Memory B cell (primary cell): ENCODE measurements at regions not wholly inside any gene's neighbourhood (a gene's known extent, or its start where the extent isn't known, plus 50 kb on each side); places are given as distances from the start of the nearest gene placed in this dataset.
"Not testable (repeated sequence)": the region's sequence is repeated elsewhere in the genome, so short reads cannot be mapped to it uniquely, and the experiment has no call there.

Experiments
- ATAC-seq: fragments of 150-1000 bp; cut with Tn5 transposase; 2 replicates; pipeline ENCODE4 v1.10.0; 2021; ENCODE audit warnings: low read depth, mild to moderate bottlenecking, moderate library complexity
- DNase-seq, 2 donors: peaks; one replicate each; pipeline ENCODE4 v3.0.0; 2022; ENCODE audit warnings: low spot score in 2 of 2
- H3K27ac Mint-ChIP-seq: one replicate; pipeline ENCODE4 v1.8.0; 2022; ENCODE audit warnings: mild to moderate bottlenecking, moderate library complexity, mixed read lengths
- H3K27me3 Mint-ChIP-seq: one replicate; pipeline ENCODE4 v1.8.0; 2022; ENCODE audit warnings: mixed read lengths
- H3K36me3 Mint-ChIP-seq: one replicate; pipeline ENCODE4 v1.8.0; 2022; ENCODE audit warnings: mild to moderate bottlenecking, mixed read lengths
- H3K4me1 Mint-ChIP-seq: one replicate; pipeline ENCODE4 v1.8.0; 2022; ENCODE audit warnings: mixed read lengths
- H3K4me3 Mint-ChIP-seq: one replicate; pipeline ENCODE4 v1.8.0; 2022; ENCODE audit warnings: mild to moderate bottlenecking, moderate library complexity, mixed read lengths
- H3K9me3 Mint-ChIP-seq: one replicate; pipeline ENCODE4 v1.8.0; 2022; ENCODE audit warnings: mixed read lengths

DNA sequence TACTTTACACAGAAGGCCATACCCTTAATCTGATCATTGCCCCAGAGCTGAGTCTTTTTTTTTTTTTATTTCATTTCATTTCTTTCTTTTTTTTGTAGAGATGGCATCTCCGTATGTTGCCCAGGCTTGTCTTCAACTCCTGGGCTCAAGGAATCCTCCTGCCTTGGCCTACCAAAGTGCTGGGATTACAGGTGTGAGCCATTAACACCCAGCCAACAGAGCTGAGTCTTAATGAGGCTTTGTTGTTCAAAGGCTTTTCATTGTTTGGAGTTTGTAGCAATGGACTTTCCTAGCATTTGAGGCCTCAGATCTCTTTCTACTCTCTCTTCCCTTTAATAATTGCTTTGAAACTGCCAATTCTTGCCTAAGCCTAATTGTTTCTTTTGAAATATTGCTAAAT is 176.5 kb upstream of the FBN2 start:
- H3K4me3 Mint-ChIP-seq, result no peak overlapping the region
- DNase-seq, result no peak
- H3K9me3 Mint-ChIP-seq, result peaks cover 8% of the 10 kb centered on the region
- no peak overlapping the region for H3K27ac Mint-ChIP-seq
- no peaks in the 10 kb centered on the region for H3K4me1 Mint-ChIP-seq
- ATAC-seq, result no peak
- H3K36me3 Mint-ChIP-seq, result no peaks in the 10 kb centered on the region
- no peaks in the 10 kb centered on the region for H3K27me3 Mint-ChIP-seq

- no peak overlapping the region for H3K4me3 Mint-ChIP-seq
- peaks cover 5% of the 10 kb centered on the region for H3K9me3 Mint-ChIP-seq
- ATAC-seq (no peak), DNase-seq (no peak)
- H3K27me3 Mint-ChIP-seq, result peaks cover 3% of the 10 kb centered on the region
- H3K36me3 Mint-ChIP-seq, result no peaks in the 10 kb centered on the region
- no peaks in the 10 kb centered on the region for H3K4me1 Mint-ChIP-seq
- H3K27ac Mint-ChIP-seq, result no peak overlapping the region
Observed at GRCh38 chr5:128722551-128722950, 184.5 kb upstream of the FBN2 start.

DNA sequence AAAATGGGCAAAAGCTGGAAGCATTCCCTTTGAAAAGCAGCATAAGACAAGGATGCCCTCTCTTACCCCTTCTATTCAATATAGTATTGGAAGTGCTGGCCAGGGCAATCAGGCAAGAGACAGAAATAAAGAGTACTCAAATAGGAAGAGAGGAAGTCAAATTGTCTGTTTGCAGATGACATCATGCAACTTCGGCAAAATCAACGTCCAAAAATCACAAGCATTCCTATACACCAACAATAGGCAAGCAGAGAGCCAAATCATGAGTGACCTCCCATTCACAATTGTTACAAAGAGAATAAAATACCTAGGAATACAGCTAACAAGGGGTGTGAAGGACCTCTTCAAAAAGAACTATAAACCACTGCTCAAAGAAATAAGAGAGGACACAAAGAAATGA is 192.0 kb upstream of the FBN2 start:
- not testable (repeated sequence) for ATAC-seq, H3K4me1 Mint-ChIP-seq, H3K36me3 Mint-ChIP-seq, H3K4me3 Mint-ChIP-seq, H3K27ac Mint-ChIP-seq, H3K9me3 Mint-ChIP-seq, DNase-seq, H3K27me3 Mint-ChIP-seq

GRCh38 chr5:128735656-128736055 is 197.6 kb upstream of the FBN2 start:
- not testable (repeated sequence) for H3K27ac Mint-ChIP-seq, H3K27me3 Mint-ChIP-seq, DNase-seq, ATAC-seq, H3K9me3 Mint-ChIP-seq, H3K36me3 Mint-ChIP-seq, H3K4me3 Mint-ChIP-seq, H3K4me1 Mint-ChIP-seq

- no peak overlapping the region for H3K4me3 Mint-ChIP-seq
- no peaks in the 10 kb centered on the region for H3K36me3 Mint-ChIP-seq
- H3K27me3 Mint-ChIP-seq, result no peaks in the 10 kb centered on the region
- no peaks in the 10 kb centered on the region for H3K9me3 Mint-ChIP-seq
- no peak for DNase-seq
- no peak overlapping the region for H3K27ac Mint-ChIP-seq
- ATAC-seq, result no peak
- H3K4me1 Mint-ChIP-seq, result no peaks in the 10 kb centered on the region
Observed at GRCh38 chr5:128736553-128736952, 198.5 kb upstream of the FBN2 start.

- no peak for ATAC-seq
- no peak overlapping the region for H3K4me3 Mint-ChIP-seq
- DNase-seq, result no peak
Observed at GRCh38 chr5:128749136-128749898, 211.3 kb upstream of the FBN2 start.

DNA sequence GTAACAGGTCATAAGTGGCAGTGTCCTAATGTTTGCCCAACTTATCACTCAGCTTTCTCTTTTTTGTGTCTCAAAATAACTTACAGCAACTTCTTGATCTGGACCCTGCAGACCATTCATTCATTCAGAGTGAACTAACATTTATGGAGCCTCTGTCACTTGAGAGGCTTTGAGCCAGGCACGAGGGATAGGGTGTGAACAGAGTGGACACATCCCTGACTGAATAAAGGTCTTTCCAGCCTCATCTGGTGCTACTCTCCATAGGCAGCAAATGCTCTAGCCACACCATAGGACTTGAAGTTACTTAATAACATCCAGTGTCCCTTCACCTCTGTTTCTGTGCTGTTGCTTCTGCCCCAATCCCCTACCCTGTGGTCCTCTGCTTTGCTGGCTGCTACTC is 212.1 kb upstream of the FBN2 start:
- H3K9me3 Mint-ChIP-seq, result no peaks in the 10 kb centered on the region
- no peaks in the 10 kb centered on the region for H3K36me3 Mint-ChIP-seq
- no peak for ATAC-seq
- H3K27me3 Mint-ChIP-seq, result no peaks in the 10 kb centered on the region
- H3K4me3 Mint-ChIP-seq, result no peak overlapping the region
- no peaks in the 10 kb centered on the region for H3K4me1 Mint-ChIP-seq
- DNase-seq, result no peak
- no peak overlapping the region for H3K27ac Mint-ChIP-seq

More at GRCh38 chr5:128749136-128749898, 211.3 kb upstream of the FBN2 start:
- Mint-ChIP-seq H3K36me3 (no peaks in the 10 kb centered on the region), H3K27me3 (no peaks in the 10 kb centered on the region), H3K9me3 (no peaks in the 10 kb centered on the region), H3K27ac (no peak overlapping the region), H3K4me1 (no peaks in the 10 kb centered on the region)

DNA sequence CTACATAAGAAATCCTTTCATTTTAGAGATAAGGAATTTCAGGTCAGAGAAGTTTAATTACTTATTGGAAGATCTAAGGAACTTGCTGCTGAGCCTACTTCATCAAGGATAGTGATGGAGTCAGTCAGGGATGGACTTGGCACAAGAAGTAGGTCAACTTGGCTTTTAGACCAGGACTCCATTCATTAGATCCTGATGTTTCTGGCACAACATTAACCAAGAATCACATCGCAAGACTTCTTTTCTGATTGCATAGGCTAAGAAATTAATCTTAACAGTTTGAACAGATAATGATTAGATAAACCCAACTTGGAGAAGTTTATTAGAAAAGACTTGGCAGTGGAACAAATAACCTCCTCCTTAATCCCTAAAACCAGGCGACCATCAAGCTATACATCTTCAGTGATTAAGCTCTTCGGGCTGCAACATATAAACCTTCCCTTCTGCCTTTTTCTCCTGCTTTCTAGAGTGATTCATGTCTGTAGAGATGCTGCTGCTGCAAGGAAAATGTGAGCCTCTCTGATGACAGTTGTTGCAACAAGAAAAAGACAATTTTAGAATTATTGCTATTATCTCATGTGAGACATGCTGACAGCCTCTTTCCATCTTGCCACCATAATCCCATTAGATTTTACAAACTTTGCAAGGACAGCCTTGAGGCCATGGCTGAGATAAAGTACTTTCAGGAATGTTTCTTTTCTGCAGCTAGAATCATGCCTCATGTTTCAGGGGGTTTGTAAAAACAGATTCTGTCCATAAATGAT is 207.9 kb upstream of the SLC27A6 start:
- no peak for DNase-seq
- Mint-ChIP-seq H3K4me3 (no peak overlapping the region), H3K4me1 (no peaks in the 10 kb centered on the region), H3K9me3 (peaks cover 10% of the 10 kb centered on the region), H3K36me3 (no peaks in the 10 kb centered on the region), H3K27me3 (no peaks in the 10 kb centered on the region), H3K27ac (no peak overlapping the region)
- ATAC-seq, result no peak

DNA sequence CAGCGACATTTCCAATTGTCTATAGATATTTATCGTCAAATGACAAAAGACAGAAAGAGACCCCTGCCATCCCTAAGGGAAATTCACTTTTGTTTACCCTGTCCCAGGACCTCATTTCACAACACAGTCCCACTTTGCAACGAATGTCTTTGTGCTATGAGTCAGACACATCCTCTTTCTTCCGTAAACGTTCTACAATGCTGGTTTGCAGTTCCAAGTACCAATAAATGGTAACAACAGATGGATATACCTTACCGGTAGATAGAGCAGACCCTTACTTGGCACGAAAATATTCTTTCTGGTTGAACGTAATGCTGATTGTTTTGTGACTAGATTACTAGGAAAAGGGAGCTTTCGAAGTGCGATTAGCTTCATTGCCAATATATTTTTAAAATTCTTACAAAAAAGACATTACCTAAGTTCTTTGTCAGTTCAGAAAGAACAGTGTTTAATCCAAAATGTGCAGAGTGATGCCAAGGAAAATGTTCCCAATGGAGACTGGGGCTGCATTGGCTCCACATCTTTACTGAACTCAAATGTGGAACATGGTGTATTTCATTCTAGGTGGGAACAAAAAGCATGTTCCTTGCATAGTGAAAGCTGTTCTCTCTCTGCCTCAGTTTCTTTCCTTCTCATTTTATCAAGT is 202.5 kb upstream of the SLC27A6 start:
- H3K4me3 Mint-ChIP-seq, result no peak overlapping the region
- DNase-seq (no peak), ATAC-seq (no peak)
- peaks cover 8% of the 10 kb centered on the region for H3K9me3 Mint-ChIP-seq
- H3K27me3 Mint-ChIP-seq, result no peaks in the 10 kb centered on the region
- no peak overlapping the region for H3K27ac Mint-ChIP-seq
- H3K4me1 Mint-ChIP-seq, result no peaks in the 10 kb centered on the region
- no peaks in the 10 kb centered on the region for H3K36me3 Mint-ChIP-seq

DNA sequence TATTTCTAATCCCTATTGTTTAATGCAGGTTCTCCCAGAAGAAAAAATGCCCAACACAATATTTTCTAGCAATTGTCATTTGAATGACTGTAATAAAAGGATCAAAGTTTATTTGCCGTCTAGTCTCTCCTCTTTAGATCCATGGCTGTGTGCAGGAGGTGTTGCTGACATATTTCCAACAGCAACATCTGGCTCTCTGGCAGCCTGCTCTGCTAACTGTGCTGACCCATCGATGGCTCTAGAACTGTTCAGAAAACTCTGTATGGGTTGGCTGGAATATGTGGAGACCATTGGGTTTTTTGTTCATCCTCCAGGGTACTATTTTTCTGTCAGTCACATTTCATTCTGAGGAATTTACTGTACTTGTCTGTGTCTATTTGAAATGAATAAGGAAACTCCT is 202.0 kb upstream of the SLC27A6 start:
- Mint-ChIP-seq H3K27ac (no peak overlapping the region), H3K9me3 (peaks cover 11% of the 10 kb centered on the region), H3K4me3 (no peak overlapping the region), H3K27me3 (no peaks in the 10 kb centered on the region), H3K36me3 (no peaks in the 10 kb centered on the region), H3K4me1 (no peaks in the 10 kb centered on the region)
- DNase-seq (no peak), ATAC-seq (no peak)

- no peak for ATAC-seq
- Mint-ChIP-seq H3K27ac (no peak overlapping the region), H3K36me3 (no peaks in the 10 kb centered on the region), H3K27me3 (no peaks in the 10 kb centered on the region), H3K4me1 (no peaks in the 10 kb centered on the region), H3K4me3 (no peak overlapping the region), H3K9me3 (peaks cover 12% of the 10 kb centered on the region)
- DNase-seq, result no peak
Observed at GRCh38 chr5:128764601-128765310, 200.5 kb upstream of the SLC27A6 start.

- Mint-ChIP-seq H3K27ac (no peak overlapping the region), H3K4me1 (no peaks in the 10 kb centered on the region), H3K36me3 (no peaks in the 10 kb centered on the region), H3K9me3 (peaks cover 11% of the 10 kb centered on the region), H3K27me3 (no peaks in the 10 kb centered on the region), H3K4me3 (no peak overlapping the region)
- DNase-seq, result no peak
- no peak for ATAC-seq
Observed at GRCh38 chr5:128765448-128766061, 199.7 kb upstream of the SLC27A6 start.

DNA sequence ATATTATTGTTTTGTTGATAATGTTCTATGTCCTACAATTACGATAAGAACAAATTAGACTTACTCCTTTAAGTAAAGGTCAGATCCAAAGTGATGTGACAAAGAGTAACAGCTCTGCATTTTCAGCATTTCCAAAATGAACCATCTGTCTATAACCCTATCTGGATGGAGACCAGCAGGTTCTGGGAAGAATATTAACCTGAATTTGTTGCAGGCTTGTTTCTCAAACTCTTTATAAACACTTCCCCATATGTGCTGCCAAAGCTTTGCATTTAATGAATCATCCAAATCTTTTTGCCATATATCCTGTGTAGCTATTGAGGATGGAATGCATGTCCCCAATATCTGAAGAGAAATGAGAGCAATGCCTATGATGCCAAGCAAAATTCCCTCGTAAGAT is 198.9 kb upstream of the SLC27A6 start:
- no peak overlapping the region for H3K27ac Mint-ChIP-seq
- H3K4me1 Mint-ChIP-seq, result no peaks in the 10 kb centered on the region
- no peak overlapping the region for H3K4me3 Mint-ChIP-seq
- no peaks in the 10 kb centered on the region for H3K36me3 Mint-ChIP-seq
- DNase-seq, result no peak
- ATAC-seq, result no peak
- peaks cover 7% of the 10 kb centered on the region for H3K9me3 Mint-ChIP-seq
- no peaks in the 10 kb centered on the region for H3K27me3 Mint-ChIP-seq

- no peak for DNase-seq
- H3K4me3 Mint-ChIP-seq, result no peak overlapping the region
- no peak overlapping the region for H3K27ac Mint-ChIP-seq
- H3K36me3 Mint-ChIP-seq, result no peaks in the 10 kb centered on the region
- H3K4me1 Mint-ChIP-seq, result no peaks in the 10 kb centered on the region
- H3K9me3 Mint-ChIP-seq, result peaks cover 4% of the 10 kb centered on the region
- no peaks in the 10 kb centered on the region for H3K27me3 Mint-ChIP-seq
- ATAC-seq, result no peak
Observed at GRCh38 chr5:128770907-128771306, 194.4 kb upstream of the SLC27A6 start.
